Activated CD8-positive, alpha-beta T cell treated with anti-CD3 and anti-CD28 coated beads, Interleukin-2, amount 10 ng/mL, durations not matched to agents 7 days and 5 days (primary cell): ENCODE measurements at regions not wholly inside any gene's neighbourhood (a gene's known extent, or its start where the extent isn't known, plus 50 kb on each side); places are given as distances from the start of the nearest gene placed in this dataset.
"Not testable (repeated sequence)": the region's sequence is repeated elsewhere in the genome, so short reads cannot be mapped to it uniquely, and the experiment has no call there.

ENCODE experiments used
- ATAC-seq: fragments of 150-1000 bp; cut with Tn5 transposase; one replicate; pipeline ENCODE4 v1.10.0; 2021; ENCODE audit warnings: moderate library complexity
- CTCF ChIA-PET: fragments of 350-600 bp; sonication (Branson Sonifier 250); formaldehyde crosslinking; loops from one replicate; lab custom pipeline; 2021; ENCODE audit warnings: antibody characterized with exemption; lab: Charles Lee
- POLR2A ChIA-PET: fragments of 350-600 bp; sonication (Branson Sonifier 250); formaldehyde crosslinking; loops from one replicate; lab custom pipeline; 2021; ENCODE audit warnings: antibody characterized with exemption; lab: Charles Lee
- DNase-seq: peaks from one replicate; pipeline ENCODE4 v3.0.0-alpha.2; 2020
- H3K27ac Mint-ChIP-seq: one replicate; pipeline ENCODE4 v1.8.0; 2021; ENCODE audit warnings: mild to moderate bottlenecking, mixed read lengths
- H3K27me3 Mint-ChIP-seq: one replicate; pipeline ENCODE4 v1.8.0; 2021; ENCODE audit warnings: low read depth, mixed read lengths
- H3K36me3 Mint-ChIP-seq: one replicate; pipeline ENCODE4 v1.8.0; 2021; ENCODE audit warnings: low read depth, mixed read lengths
- H3K4me1 Mint-ChIP-seq: one replicate; pipeline ENCODE4 v1.8.0; 2021; ENCODE audit warnings: low read depth, mixed read lengths
- H3K4me3 Mint-ChIP-seq: one replicate; pipeline ENCODE4 v1.8.0; 2021; ENCODE audit warnings: mild to moderate bottlenecking, mixed read lengths
- H3K9me3 Mint-ChIP-seq: one replicate; pipeline ENCODE4 v1.8.0; 2022; ENCODE audit warnings: mixed read lengths; ENCODE audit not compliant: insufficient read depth

GRCh38 chr2:95671992-95672391 lies 80.2 kb downstream of the TRIM43 start:
- POLR2A ChIA-PET, result not testable (repeated sequence)

GRCh38 chr2:95672500-95672899 lies 80.7 kb downstream of the TRIM43 start:
- H3K27me3 Mint-ChIP-seq, H3K9me3 Mint-ChIP-seq, H3K4me1 Mint-ChIP-seq, POLR2A ChIA-PET, ATAC-seq, H3K4me3 Mint-ChIP-seq, H3K36me3 Mint-ChIP-seq, H3K27ac Mint-ChIP-seq, CTCF ChIA-PET, DNase-seq: not testable (repeated sequence)

More at GRCh38 chr2:95671992-95672391, 80.2 kb downstream of the TRIM43 start:
- H3K36me3 Mint-ChIP-seq, ATAC-seq, H3K27ac Mint-ChIP-seq, DNase-seq, H3K27me3 Mint-ChIP-seq, H3K4me3 Mint-ChIP-seq, H3K9me3 Mint-ChIP-seq, CTCF ChIA-PET, H3K4me1 Mint-ChIP-seq: not testable (repeated sequence)

- Mint-ChIP-seq H3K27me3 (peaks cover 5% of the 10 kb centered on the region), H3K27ac (no peak overlapping the region), H3K36me3 (no peaks in the 10 kb centered on the region), H3K4me3 (no peak overlapping the region), H3K4me1 (peaks cover 2% of the 10 kb centered on the region), H3K9me3 (no peaks in the 10 kb centered on the region)
- ChIA-PET POLR2A (no interaction called here), CTCF (no interaction called here)
- DNase-seq, result no peak
- ATAC-seq, result no peak
These were observed 82.4 kb downstream of the TRIM43 start for GRCh38 chr2:95674186-95674585.

- H3K27me3 Mint-ChIP-seq, H3K27ac Mint-ChIP-seq, H3K4me3 Mint-ChIP-seq, ATAC-seq, H3K9me3 Mint-ChIP-seq, H3K36me3 Mint-ChIP-seq, DNase-seq, POLR2A ChIA-PET, CTCF ChIA-PET, H3K4me1 Mint-ChIP-seq: not testable (repeated sequence)
These were observed 84.8 kb downstream of the TRIM43 start for GRCh38 chr2:95676573-95676972.

GRCh38 chr2:95677346-95677745 lies 85.5 kb downstream of the TRIM43 start:
- no peaks in the 10 kb centered on the region for H3K36me3 Mint-ChIP-seq
- H3K4me1 Mint-ChIP-seq, result peaks cover 3% of the 10 kb centered on the region
- DNase-seq (no peak), ATAC-seq (no peak)
- no peak overlapping the region for H3K27ac Mint-ChIP-seq
- H3K27me3 Mint-ChIP-seq, result peaks cover 11% of the 10 kb centered on the region
- H3K4me3 Mint-ChIP-seq, result no peak overlapping the region
- ChIA-PET POLR2A (no interaction called here), CTCF (no interaction called here)
- no peaks in the 10 kb centered on the region for H3K9me3 Mint-ChIP-seq

- DNase-seq, H3K4me1 Mint-ChIP-seq, H3K36me3 Mint-ChIP-seq, H3K27ac Mint-ChIP-seq, POLR2A ChIA-PET, H3K4me3 Mint-ChIP-seq, H3K9me3 Mint-ChIP-seq, ATAC-seq, CTCF ChIA-PET: not testable (repeated sequence)
- peaks cover 15% of the 10 kb centered on the region for H3K27me3 Mint-ChIP-seq
These were observed 86.0 kb downstream of the TRIM43 start for GRCh38 chr2:95677833-95678232.

- DNase-seq, H3K4me3 Mint-ChIP-seq, H3K27ac Mint-ChIP-seq, CTCF ChIA-PET, H3K36me3 Mint-ChIP-seq, H3K4me1 Mint-ChIP-seq, POLR2A ChIA-PET, ATAC-seq, H3K9me3 Mint-ChIP-seq: not testable (repeated sequence)
- H3K27me3 Mint-ChIP-seq, result peaks cover 26% of the 10 kb centered on the region
These were observed 89.4 kb downstream of the TRIM43 start for GRCh38 chr2:95681158-95681557.

GRCh38 chr2:95681589-95682081 lies 89.8 kb downstream of the TRIM43 start:
- H3K4me3 Mint-ChIP-seq, H3K9me3 Mint-ChIP-seq, H3K4me1 Mint-ChIP-seq, ATAC-seq, POLR2A ChIA-PET, CTCF ChIA-PET, H3K27ac Mint-ChIP-seq, H3K36me3 Mint-ChIP-seq, DNase-seq: not testable (repeated sequence)
- H3K27me3 Mint-ChIP-seq, result peaks cover 26% of the 10 kb centered on the region

GRCh38 chr2:95682889-95683517 lies 91.2 kb downstream of the TRIM43 start:
- Mint-ChIP-seq H3K4me3 (peak overlapping the region; percentile 35), H3K27me3 (peaks cover 31% of the 10 kb centered on the region)
- H3K9me3 Mint-ChIP-seq, H3K36me3 Mint-ChIP-seq, H3K27ac Mint-ChIP-seq, H3K4me1 Mint-ChIP-seq, CTCF ChIA-PET, DNase-seq, POLR2A ChIA-PET, ATAC-seq: not testable (repeated sequence)

GRCh38 chr2:95685513-95685912 lies 93.7 kb downstream of the TRIM43 start:
- ATAC-seq, result no peak
- no peak overlapping the region for H3K4me3 Mint-ChIP-seq
- H3K4me1 Mint-ChIP-seq, result peaks cover 8% of the 10 kb centered on the region
- no peaks in the 10 kb centered on the region for H3K36me3 Mint-ChIP-seq
- ChIA-PET POLR2A (no interaction called here), CTCF (no interaction called here)
- H3K27ac Mint-ChIP-seq, result no peak overlapping the region
- DNase-seq, result no peak
- peaks cover 29% of the 10 kb centered on the region for H3K27me3 Mint-ChIP-seq
- H3K9me3 Mint-ChIP-seq, result no peaks in the 10 kb centered on the region

GRCh38 chr2:95686056-95686825 lies 94.4 kb downstream of the TRIM43 start:
- H3K27ac Mint-ChIP-seq, H3K4me1 Mint-ChIP-seq, H3K4me3 Mint-ChIP-seq, H3K36me3 Mint-ChIP-seq, ATAC-seq, CTCF ChIA-PET, POLR2A ChIA-PET, H3K9me3 Mint-ChIP-seq, DNase-seq: not testable (repeated sequence)
- H3K27me3 Mint-ChIP-seq, result peaks cover 29% of the 10 kb centered on the region

GRCh38 chr2:95687852-95688251 lies 96.1 kb downstream of the TRIM43 start:
- H3K4me3 Mint-ChIP-seq, DNase-seq, H3K27ac Mint-ChIP-seq, H3K36me3 Mint-ChIP-seq, H3K4me1 Mint-ChIP-seq, H3K9me3 Mint-ChIP-seq, CTCF ChIA-PET, ATAC-seq, POLR2A ChIA-PET: not testable (repeated sequence)
- H3K27me3 Mint-ChIP-seq, result peaks cover 21% of the 10 kb centered on the region
